SK-N-SH (cell line): ENCODE measurements at regions not wholly inside any gene's neighbourhood (a gene's known extent, or its start where the extent isn't known, plus 50 kb on each side); places are given as distances from the start of the nearest gene placed in this dataset.

Source experiments
- CTCF ChIA-PET: fragments of 300-600, 350-600 bp; formaldehyde crosslinking; extraction: SDS; loops from one replicate; lab custom pipeline; 2021; lab: Yijun Ruan, JAX
- POLR2A ChIA-PET: fragments of 350-600 bp; sonication (Branson Sonifier 250); formaldehyde crosslinking; extraction: SDS; loops from one replicate; lab custom pipeline; 2020; ENCODE audit warnings: antibody characterized with exemption, inconsistent platforms; lab: Yijun Ruan, JAX
- DNase-seq: peaks from one replicate; pipeline ENCODE4 v3.0.0; 2012
- H2AFZ ChIP-seq: fragments of 200-600 bp; sonication (generic); 2 replicates; pipeline ENCODE4 v1.8.1; 2016; ENCODE audit warnings: antibody characterized with exemption, mild to moderate bottlenecking, low read depth
- H3F3A ChIP-seq: fragments of 200-600 bp; sonication (generic); replicated peaks from 2 replicates; pipeline ENCODE3; 2016; ENCODE audit warnings: antibody characterized with exemption, mild to moderate bottlenecking; ENCODE audit not compliant: insufficient read depth
- H3K27ac ChIP-seq, 2 experiments: fragments of 200-500 bp in 1 of 2; fragments of 200-600 bp in 1 of 2; sonication (Bioruptor generic) in 1 of 2; sonication (generic), shearing (Covaris generic) in 1 of 2; 2 replicates each; pipeline versions ENCODE4 v1.5.1 to v1.6.1; 2014 to 2016; ENCODE audit warnings: low read depth in 2 of 2, inconsistent platforms in 1 of 2, low read length in 1 of 2, mild to moderate bottlenecking in 1 of 2, mixed read lengths in 1 of 2
- H3K27me3 ChIP-seq: fragments of 200-600 bp; sonication (generic), shearing (Covaris generic); 2 replicates; pipeline ENCODE4 v1.6.1; 2016; ENCODE audit warnings: mixed run types; ENCODE audit not compliant: insufficient read depth
- H3K36me3 ChIP-seq, 2 experiments: fragments of 200-500 bp in 1 of 2; fragments of 200-600 bp in 1 of 2; sonication (Bioruptor generic) in 1 of 2; sonication (generic) in 1 of 2; replicated peaks in 1 of 2; 2 replicates each; pipeline versions ENCODE3 to v1.5.1; 2014 to 2016; ENCODE audit warnings: low read length in 1 of 2, mild to moderate bottlenecking in 1 of 2; ENCODE audit not compliant: insufficient read depth in 2 of 2, control insufficient read depth in 1 of 2
- H3K4me1 ChIP-seq, 2 experiments: fragments of 200-500 bp in 1 of 2; fragments of 200-600 bp in 1 of 2; sonication (Bioruptor generic) in 1 of 2; sonication (generic), shearing (Covaris generic) in 1 of 2; 2 replicates each; pipeline versions ENCODE4 v1.5.1 to v1.6.1; 2014 to 2016; ENCODE audit warnings: low read depth in 1 of 2, low read length in 1 of 2, mixed run types in 1 of 2; ENCODE audit not compliant: insufficient read depth in 2 of 2, control insufficient read depth in 1 of 2
- H3K4me2 ChIP-seq: fragments of 200-600 bp; sonication (generic), shearing (Covaris generic); 2 replicates; pipeline ENCODE4 v1.6.1; 2017; ENCODE audit warnings: mixed run types
- H3K4me3 ChIP-seq, 2 experiments: fragments of 200-500 bp in 1 of 2; fragments of 200-600 bp in 1 of 2; sonication (Bioruptor generic) in 1 of 2; sonication (generic), shearing (Covaris generic) in 1 of 2; 2 replicates each; pipeline versions ENCODE4 v1.5.1 to v1.8.1; 2014 to 2016; ENCODE audit warnings: low read depth in 2 of 2, inconsistent platforms in 1 of 2, low read length in 1 of 2, mild to moderate bottlenecking in 1 of 2, mixed read lengths in 1 of 2, moderate library complexity in 1 of 2
- H3K79me2 ChIP-seq: fragments of 200-600 bp; sonication (generic); 2 replicates; pipeline ENCODE4 v1.8.1; 2017; ENCODE audit warnings: mild to moderate bottlenecking; ENCODE audit not compliant: insufficient read depth
- H3K9ac ChIP-seq: fragments of 200-600 bp; sonication (generic); 2 replicates; pipeline ENCODE4 v1.6.1; 2017; ENCODE audit warnings: mixed run types
- H3K9me2 ChIP-seq: fragments of 200-600 bp; sonication (generic); 2 replicates; pipeline ENCODE4 v1.6.1; 2017; ENCODE audit warnings: mixed run types
- H3K9me3 ChIP-seq: fragments of 200-600 bp; sonication (generic); 2 replicates; pipeline ENCODE4 v1.6.1; 2017; ENCODE audit warnings: mixed run types, mild to moderate bottlenecking, moderate library complexity
- H4K20me1 ChIP-seq: fragments of 200-600 bp; sonication (generic); 2 replicates; pipeline ENCODE4 v1.6.1; 2017; ENCODE audit warnings: mild to moderate bottlenecking, mixed run types; ENCODE audit not compliant: insufficient read depth
- CTCF ChIP-seq: fragments of 200-600 bp; sonication (generic); IDR thresholded peaks from 2 replicates; pipeline ENCODE4 v1.6.1; 2017; ENCODE audit warnings: antibody characterized with exemption, mild to moderate bottlenecking, moderate library complexity
- ELF1 ChIP-seq: IDR thresholded peaks from 2 replicates; pipeline ENCODE4 v1.4.0; 2012
- EZH2phosphoT487 ChIP-seq: fragments of 200-600 bp; sonication (generic); IDR thresholded peaks from 2 replicates; pipeline ENCODE4 v1.6.1; 2017; ENCODE audit warnings: low read depth, mixed run types, mild to moderate bottlenecking, antibody characterized with exemption, moderate library complexity, borderline replicate concordance
- FOXJ3 ChIP-seq: sonication (generic); formaldehyde crosslinking; IDR thresholded peaks from 2 replicates; pipeline ENCODE4 v1.5.1; 2020; ENCODE audit warnings: mild to moderate bottlenecking, missing genetic modification reagents
- GATA2 ChIP-seq: sonication (generic); formaldehyde crosslinking; IDR thresholded peaks from 2 replicates; pipeline ENCODE4 v1.5.0; 2020; ENCODE audit warnings: mild to moderate bottlenecking, missing genetic modification reagents
- JUND ChIP-seq: IDR thresholded peaks from 2 replicates; pipeline ENCODE4 v1.4.0; 2012
- MXI1 ChIP-seq: IDR thresholded peaks from 2 replicates; pipeline ENCODE4 v1.6.1; 2012; ENCODE audit warnings: mild to moderate bottlenecking, low read depth, low read length, improper control_type of control experiment
- RAD21 ChIP-seq: IDR thresholded peaks from 2 replicates; pipeline ENCODE4 v1.6.1; 2012; ENCODE audit warnings: mild to moderate bottlenecking, low read length
- RCOR1 ChIP-seq: fragments of 150-350 bp; IDR thresholded peaks from 2 replicates; pipeline ENCODE4 v1.6.1; 2017; ENCODE audit warnings: antibody characterized with exemption, low read length
- SMC3 ChIP-seq: IDR thresholded peaks from 2 replicates; pipeline ENCODE4 v1.6.1; 2012; ENCODE audit warnings: low read depth, low read length, improper control_type of control experiment
- TAF1 ChIP-seq: IDR thresholded peaks from 2 replicates; pipeline ENCODE4 v1.6.1; 2012; ENCODE audit warnings: low read depth, mild to moderate bottlenecking, low read length, moderate library complexity, borderline replicate concordance
- TCF12 ChIP-seq: IDR thresholded peaks from 2 replicates; pipeline ENCODE4 v1.4.0; 2012
- TEAD4 ChIP-seq: IDR thresholded peaks from 2 replicates; pipeline ENCODE4 v1.4.0; 2012; ENCODE audit warnings: mild to moderate bottlenecking, borderline replicate concordance; ENCODE audit not compliant: insufficient read depth
- YY1 ChIP-seq: IDR thresholded peaks from 2 replicates; pipeline ENCODE4 v1.4.0; 2012; ENCODE audit warnings: low read depth, mild to moderate bottlenecking
- WGBS: methylation state at CpG from one replicate; pipeline ENCODE4 v1.1.6; 2017; ENCODE audit warnings: low lambda C conversion rate; 5-methylcytosine and 5-hydroxymethylcytosine counted together
- TF ChIP-seq, protein P1 (sequence below): IDR thresholded peaks from 2 replicates; pipeline ENCODE4 v1.4.0; 2012; ENCODE audit warnings: low read depth
- TF ChIP-seq, protein P2 (sequence below): fragments of 150-350 bp; IDR thresholded peaks from 2 replicates; pipeline ENCODE4 v1.6.1; 2016; ENCODE audit warnings: mild to moderate bottlenecking, low read depth, low read length
- TF ChIP-seq, protein P3 (sequence below): fragments of 150-350 bp; IDR thresholded peaks from 2 replicates; pipeline ENCODE4 v1.6.1; 2017; ENCODE audit warnings: antibody characterized with exemption, low read length, low read depth, borderline replicate concordance
- TF ChIP-seq, protein P4 (sequence below): IDR thresholded peaks from 2 replicates; pipeline ENCODE4 v1.6.1; 2012; ENCODE audit warnings: mild to moderate bottlenecking, low read depth, low read length, moderate library complexity

DNA sequence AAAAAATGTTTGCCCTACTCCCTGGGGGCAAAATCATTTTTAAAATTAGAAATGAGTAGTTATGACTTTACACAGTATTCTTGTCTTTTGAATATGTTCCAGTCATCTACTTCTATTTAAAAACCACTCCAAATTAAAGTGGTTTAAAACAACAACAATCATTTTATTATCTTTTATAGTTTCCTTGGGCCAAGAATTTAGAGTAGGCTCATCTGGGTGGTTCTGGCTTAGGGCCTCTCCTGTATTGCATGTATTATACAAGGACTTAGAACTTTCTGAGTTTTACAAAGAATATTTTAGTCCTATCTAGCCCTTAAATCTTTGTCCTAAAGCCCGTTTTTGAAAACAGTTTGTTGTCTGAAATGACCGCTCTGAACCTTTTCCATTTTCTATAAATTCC, 132.5 kb upstream of the INTU start:
- ChIA-PET CTCF (no interaction called here), POLR2A (no interaction called here)
- Histone ChIP-seq H3K27me3 (no peaks in the 10 kb centered on the region), H3K4me2 (peak overlapping the region; percentile 65; the same call in 1 of the 2 replicates), H3K4me1 (peaks cover 4% of the 10 kb centered on the region in 2 experiments; a peak in 2 of 4 replicates), H3K9me3 (no peaks in the 10 kb centered on the region), H2AFZ (peak overlapping the region; percentile 36; the same call in 1 of the 2 replicates), H3F3A (peaks cover 11% of the 10 kb centered on the region), H3K36me3 (no peaks in the 10 kb centered on the region), H4K20me1 (no peaks in the 10 kb centered on the region), H3K4me3 (no peak overlapping the region), H3K79me2 (no peaks in the 10 kb centered on the region), H3K27ac (no peak overlapping the region), H3K9ac (no peak overlapping the region), H3K9me2 (no peaks in the 10 kb centered on the region)
- no peak for TF ChIP-seq GATA2 (CRISPR knock-in tag)
- no peak for TF ChIP-seq MXI1
- TF ChIP-seq JUND = no peak
- TF ChIP-seq ELF1 = no peak
- no peak for TF ChIP-seq RAD21
- TF ChIP-seq RCOR1 = no peak
- no peak for TF ChIP-seq EZH2phosphoT487
- TF ChIP-seq, protein P1, sequence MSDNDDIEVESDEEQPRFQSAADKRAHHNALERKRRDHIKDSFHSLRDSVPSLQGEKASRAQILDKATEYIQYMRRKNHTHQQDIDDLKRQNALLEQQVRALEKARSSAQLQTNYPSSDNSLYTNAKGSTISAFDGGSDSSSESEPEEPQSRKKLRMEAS = no peak
- TF ChIP-seq FOXJ3 (CRISPR knock-in tag) = no peak
- TF ChIP-seq, protein P2, sequence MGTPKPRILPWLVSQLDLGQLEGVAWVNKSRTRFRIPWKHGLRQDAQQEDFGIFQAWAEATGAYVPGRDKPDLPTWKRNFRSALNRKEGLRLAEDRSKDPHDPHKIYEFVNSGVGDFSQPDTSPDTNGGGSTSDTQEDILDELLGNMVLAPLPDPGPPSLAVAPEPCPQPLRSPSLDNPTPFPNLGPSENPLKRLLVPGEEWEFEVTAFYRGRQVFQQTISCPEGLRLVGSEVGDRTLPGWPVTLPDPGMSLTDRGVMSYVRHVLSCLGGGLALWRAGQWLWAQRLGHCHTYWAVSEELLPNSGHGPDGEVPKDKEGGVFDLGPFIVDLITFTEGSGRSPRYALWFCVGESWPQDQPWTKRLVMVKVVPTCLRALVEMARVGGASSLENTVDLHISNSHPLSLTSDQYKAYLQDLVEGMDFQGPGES = no peak
- TF ChIP-seq TEAD4 = no peak
- TF ChIP-seq TAF1 = no peak
- TF ChIP-seq, protein P3, sequence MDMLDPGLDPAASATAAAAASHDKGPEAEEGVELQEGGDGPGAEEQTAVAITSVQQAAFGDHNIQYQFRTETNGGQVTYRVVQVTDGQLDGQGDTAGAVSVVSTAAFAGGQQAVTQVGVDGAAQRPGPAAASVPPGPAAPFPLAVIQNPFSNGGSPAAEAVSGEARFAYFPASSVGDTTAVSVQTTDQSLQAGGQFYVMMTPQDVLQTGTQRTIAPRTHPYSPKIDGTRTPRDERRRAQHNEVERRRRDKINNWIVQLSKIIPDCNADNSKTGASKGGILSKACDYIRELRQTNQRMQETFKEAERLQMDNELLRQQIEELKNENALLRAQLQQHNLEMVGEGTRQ = no peak
- no peak for DNase-seq
- WGBS = 39% methylated on average over 2 of the region's 2 CpGs

GRCh38 chr4:127501103-127501502, 131.7 kb upstream of the INTU start:
- no peak overlapping the region for H3K9ac ChIP-seq
- H3K9me3 ChIP-seq = no peaks in the 10 kb centered on the region
- H3K4me1 ChIP-seq = peaks cover 4% of the 10 kb centered on the region in 2 experiments; a peak in 2 of 4 replicates
- H3K4me2 ChIP-seq = peak overlapping the region; percentile 65; the same call in 1 of the 2 replicates
- CTCF ChIA-PET = interaction anchor here (1.3 kb wide), 1 partner anchor 22 kb away, joined by 3 read pairs; no protein-coding TSS in a partner anchor
- no peaks in the 10 kb centered on the region for H4K20me1 ChIP-seq
- H2AFZ ChIP-seq = 0 out of 2 replicates have a peak overlapping the region, but pooled peaks have one; percentile 3
- no peaks in the 10 kb centered on the region for H3K9me2 ChIP-seq
- peak overlapping the region in 1 of 2 experiments; percentile 26; a peak in 2 of 4 replicates for H3K27ac ChIP-seq
- H3K36me3 ChIP-seq = no peaks in the 10 kb centered on the region
- DNase-seq = no peak
- no peaks in the 10 kb centered on the region for H3K27me3 ChIP-seq
- TF ChIP-seq, protein P4, sequence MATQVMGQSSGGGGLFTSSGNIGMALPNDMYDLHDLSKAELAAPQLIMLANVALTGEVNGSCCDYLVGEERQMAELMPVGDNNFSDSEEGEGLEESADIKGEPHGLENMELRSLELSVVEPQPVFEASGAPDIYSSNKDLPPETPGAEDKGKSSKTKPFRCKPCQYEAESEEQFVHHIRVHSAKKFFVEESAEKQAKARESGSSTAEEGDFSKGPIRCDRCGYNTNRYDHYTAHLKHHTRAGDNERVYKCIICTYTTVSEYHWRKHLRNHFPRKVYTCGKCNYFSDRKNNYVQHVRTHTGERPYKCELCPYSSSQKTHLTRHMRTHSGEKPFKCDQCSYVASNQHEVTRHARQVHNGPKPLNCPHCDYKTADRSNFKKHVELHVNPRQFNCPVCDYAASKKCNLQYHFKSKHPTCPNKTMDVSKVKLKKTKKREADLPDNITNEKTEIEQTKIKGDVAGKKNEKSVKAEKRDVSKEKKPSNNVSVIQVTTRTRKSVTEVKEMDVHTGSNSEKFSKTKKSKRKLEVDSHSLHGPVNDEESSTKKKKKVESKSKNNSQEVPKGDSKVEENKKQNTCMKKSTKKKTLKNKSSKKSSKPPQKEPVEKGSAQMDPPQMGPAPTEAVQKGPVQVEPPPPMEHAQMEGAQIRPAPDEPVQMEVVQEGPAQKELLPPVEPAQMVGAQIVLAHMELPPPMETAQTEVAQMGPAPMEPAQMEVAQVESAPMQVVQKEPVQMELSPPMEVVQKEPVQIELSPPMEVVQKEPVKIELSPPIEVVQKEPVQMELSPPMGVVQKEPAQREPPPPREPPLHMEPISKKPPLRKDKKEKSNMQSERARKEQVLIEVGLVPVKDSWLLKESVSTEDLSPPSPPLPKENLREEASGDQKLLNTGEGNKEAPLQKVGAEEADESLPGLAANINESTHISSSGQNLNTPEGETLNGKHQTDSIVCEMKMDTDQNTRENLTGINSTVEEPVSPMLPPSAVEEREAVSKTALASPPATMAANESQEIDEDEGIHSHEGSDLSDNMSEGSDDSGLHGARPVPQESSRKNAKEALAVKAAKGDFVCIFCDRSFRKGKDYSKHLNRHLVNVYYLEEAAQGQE = 0 out of 2 replicates have a peak, but pooled peaks have one; percentile 39
- TF ChIP-seq SMC3 (no peak), CTCF (no peak), YY1 (no peak), TCF12 (no peak)
- TF ChIP-seq, all 33 proteins: peak for 1
- no peaks in the 10 kb centered on the region for H3K79me2 ChIP-seq
- no peak overlapping the region for H3K4me3 ChIP-seq
- POLR2A ChIA-PET = no interaction called here
- peaks cover 11% of the 10 kb centered on the region for H3F3A ChIP-seq
